ENCODE measurements at regions not wholly inside any gene's neighbourhood (a gene's known extent, or its start where the extent isn't known, plus 50 kb on each side); places are given as distances from the start of the nearest gene placed in this dataset.

- no peak for DNase-seq (ENCODE audit: low spot score)
These were observed 291.3 kb upstream of the PRDM1 start for GRCh38 chr6:105794870-105795269.

DNA sequence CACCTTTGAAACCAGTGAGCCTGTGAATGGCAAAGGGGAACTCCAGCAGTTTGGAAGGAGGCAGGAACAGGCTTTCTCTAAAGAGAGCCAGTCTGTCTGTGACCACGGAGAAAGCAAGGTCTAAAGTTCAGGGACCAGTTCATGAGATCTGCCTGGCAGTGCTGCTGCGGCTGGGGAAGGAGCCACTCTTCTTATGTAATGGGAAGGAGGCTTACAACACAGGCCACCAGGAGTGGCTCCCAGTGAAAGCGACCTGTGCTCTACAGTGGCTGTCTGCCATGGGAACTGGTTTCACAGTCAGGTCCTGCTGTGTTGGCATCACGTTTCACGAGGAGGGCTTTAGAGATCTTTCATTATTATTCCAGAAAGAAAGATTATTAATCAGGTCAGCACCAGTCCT is 291.9 kb upstream of the PRDM1 start:
- DNase-seq (ENCODE audit: low spot score) = no peak

- peak; percentile 6 for DNase-seq (ENCODE audit: low spot score)
These were observed 293.0 kb upstream of the PRDM1 start for GRCh38 chr6:105793130-105793529.

- DNase-seq (ENCODE audit: low spot score) = no peak
These were observed 294.4 kb upstream of the PRDM1 start for GRCh38 chr6:105791583-105792318.

DNA sequence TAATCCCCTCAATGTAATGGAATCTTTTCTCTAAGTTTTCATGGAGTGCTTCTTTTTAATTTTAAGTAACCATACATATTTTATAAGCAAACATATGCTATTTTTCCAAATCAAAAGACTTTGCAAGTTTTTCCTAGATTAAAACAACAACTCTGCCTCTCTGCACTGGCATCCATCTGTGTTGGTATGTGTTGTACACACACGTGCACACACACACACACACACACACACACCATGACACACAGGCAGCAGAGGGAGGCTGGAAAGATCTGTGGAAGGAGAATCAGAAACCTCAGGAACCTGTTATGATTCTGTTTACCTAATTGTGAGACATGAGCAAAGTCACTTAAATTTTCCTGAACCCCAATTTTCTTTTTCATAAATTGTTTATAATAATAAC is 295.0 kb upstream of the PRDM1 start:
- DNase-seq (ENCODE audit: low spot score) = no peak

- no peak for DNase-seq (ENCODE audit: low spot score)
These were observed 295.5 kb upstream of the PRDM1 start for GRCh38 chr6:105790635-105791034.

- DNase-seq (ENCODE audit: low spot score) = no peak
These were observed 296.2 kb upstream of the PRDM1 start for GRCh38 chr6:105789935-105790334.

DNA sequence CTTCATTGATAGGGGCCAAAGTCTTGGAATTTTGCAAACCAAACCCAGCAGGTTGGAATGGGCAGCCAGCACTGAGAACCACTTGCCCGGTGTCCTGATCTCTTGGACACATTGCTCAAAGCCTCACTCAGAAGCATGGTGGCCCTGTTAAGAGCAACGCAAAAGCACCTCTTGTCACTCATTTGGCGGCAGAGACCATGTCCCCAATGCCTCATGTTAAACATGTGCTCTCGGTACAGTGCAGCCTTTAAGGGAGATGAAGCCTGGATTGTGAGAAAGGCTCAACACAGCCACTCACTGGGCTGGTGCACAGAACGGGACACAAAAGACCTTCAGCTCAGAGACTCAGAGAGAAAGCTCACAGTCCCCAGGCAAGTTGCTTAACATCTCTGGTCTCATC is 298.4 kb upstream of the PRDM1 start:
- DNase-seq (ENCODE audit: low spot score) = no peak

DNA sequence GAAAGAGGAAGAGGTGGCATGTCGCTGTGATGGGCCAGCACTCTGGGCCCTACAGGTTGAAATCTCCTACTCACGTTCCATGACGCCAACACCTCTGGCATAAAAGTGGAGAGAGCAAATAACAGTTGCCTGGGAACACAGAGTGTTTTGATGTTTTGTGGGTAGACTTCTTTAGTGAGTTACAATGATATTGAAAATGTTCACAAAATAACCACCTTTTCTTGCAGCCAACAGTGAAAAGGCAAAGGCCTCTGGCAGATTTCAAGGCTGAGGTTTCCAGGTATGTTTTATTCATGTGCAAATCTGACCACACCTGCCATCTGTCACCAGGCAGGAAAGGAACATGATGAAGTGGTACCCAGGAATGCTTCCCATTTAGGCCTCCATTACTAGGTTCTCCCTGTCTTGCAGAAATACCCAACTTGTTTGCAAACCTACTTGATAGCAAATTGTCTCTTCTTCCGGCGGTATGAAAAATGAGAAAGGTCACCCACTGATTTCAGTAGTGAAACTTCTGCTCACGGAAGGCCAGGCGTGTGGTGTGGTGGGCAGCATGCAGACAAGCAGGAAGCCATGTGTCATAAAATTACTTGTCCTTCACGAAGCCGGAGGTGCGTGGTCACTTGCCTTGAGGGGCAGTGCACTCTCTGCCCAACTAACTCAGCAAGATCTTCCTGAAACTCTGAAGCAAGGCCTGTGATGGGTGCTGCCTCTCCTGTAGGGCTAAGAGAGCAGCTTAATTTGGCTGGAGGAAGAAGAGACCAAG is 299.1 kb upstream of the PRDM1 start:
- no peak for DNase-seq (ENCODE audit: low spot score)

- no peak for DNase-seq (ENCODE audit: low spot score)
These were observed 299.7 kb upstream of the PRDM1 start for GRCh38 chr6:105786449-105786848.

DNA sequence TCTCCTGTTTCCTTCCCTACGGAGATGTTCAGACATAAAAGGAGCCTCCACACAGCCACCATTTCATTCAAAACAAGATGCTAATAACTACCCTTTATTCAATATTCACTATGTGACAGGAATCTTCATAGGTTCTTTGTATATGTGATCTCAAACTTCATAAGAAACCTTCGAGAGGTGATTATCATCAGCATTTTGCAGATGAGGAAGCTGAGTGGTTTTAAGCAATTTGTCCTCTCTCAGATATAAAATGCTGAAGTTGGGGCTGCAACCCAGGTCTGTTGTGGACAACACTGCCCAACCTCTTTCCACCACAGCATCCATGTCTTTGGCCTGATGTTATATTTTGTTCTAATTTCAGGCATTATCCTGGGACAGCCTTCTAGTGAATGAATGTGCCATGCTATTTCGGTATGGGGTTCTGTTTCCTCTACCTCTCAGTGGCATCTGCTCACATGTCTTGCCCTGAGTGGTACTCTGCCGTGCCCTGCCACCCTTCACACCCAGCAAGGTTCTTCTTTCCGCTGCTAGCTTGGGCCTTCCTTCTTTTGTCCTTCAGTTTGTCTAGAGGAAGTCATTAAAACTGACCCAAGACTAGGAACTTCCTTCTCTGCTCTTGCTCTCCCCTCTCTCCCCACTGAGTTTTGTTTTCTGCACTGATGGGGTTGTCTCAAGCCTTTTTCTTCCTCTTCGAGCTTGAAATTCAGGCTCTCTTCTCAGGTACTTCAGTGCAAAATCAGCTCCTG is 300.9 kb upstream of the PRDM1 start:
- peak; percentile 34 for DNase-seq (ENCODE audit: low spot score)

GRCh38 chr6:105784179-105784578 is 302.0 kb upstream of the PRDM1 start:
- DNase-seq (ENCODE audit: low spot score) = no peak

- DNase-seq (ENCODE audit: low spot score) = no peak
These were observed 302.7 kb upstream of the PRDM1 start for GRCh38 chr6:105783333-105783935.

GRCh38 chr6:105781915-105782314 is 304.2 kb upstream of the PRDM1 start:
- DNase-seq (ENCODE audit: low spot score) = no peak

- no peak for DNase-seq (ENCODE audit: low spot score)
These were observed 304.9 kb upstream of the PRDM1 start for GRCh38 chr6:105781248-105781647.

- no peak for DNase-seq (ENCODE audit: low spot score)
These were observed 305.8 kb upstream of the PRDM1 start for GRCh38 chr6:105780146-105780860.

GRCh38 chr6:105779110-105779509 is 307.0 kb upstream of the PRDM1 start:
- no peak for DNase-seq (ENCODE audit: low spot score)

DNA sequence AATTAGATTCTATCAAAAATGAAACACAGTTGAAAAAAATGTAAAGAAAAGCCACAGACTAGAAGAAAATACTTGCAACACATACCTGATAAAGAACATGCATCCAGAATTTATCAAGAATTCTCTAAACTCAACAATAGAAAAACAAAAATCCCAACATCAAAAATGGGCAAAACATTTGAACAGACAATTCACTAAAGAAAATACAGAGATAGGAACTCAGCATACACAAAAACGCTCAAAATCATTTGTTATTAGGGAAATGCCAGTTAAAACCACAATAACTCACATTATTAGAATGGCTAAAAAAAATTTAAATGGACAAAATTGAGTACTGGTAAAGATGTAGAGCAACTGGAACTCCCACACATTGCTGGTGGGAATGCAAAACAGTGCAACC is 311.0 kb upstream of the PRDM1 start:
- DNase-seq (ENCODE audit: low spot score) = no peak

- DNase-seq (ENCODE audit: low spot score) = no peak
These were observed 311.9 kb upstream of the PRDM1 start for GRCh38 chr6:105774247-105774646.

DNA sequence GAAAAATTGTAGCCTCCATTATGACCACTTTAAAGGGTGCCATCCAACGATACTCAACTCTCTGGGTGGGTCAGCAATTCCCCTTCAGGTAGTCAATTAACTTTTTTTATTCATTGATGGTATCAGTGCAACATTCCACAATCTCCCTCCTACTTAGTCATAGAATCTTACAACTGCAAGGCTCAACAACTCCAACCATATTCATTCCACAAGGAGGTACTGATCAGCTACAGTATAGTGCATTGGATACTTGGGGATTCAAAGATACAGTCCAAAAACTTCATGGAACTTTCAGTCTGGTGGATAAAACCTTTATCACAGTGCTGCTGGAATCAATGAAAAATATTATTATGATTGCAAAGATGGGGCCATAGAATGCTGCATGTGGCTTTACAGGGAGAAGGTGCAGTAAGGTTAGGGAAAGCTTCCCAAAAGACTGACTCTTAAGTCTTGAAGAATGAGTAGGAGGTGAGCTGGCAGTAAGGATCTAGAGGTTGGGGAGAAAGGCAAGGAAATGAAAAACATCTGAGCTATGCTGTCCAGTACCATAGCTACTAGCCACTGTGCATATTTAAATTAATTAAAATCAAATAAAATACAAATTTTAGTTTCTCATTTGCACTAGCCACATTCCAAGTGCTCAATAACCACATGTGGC is 314.7 kb upstream of the PRDM1 start:
- no peak for DNase-seq (ENCODE audit: low spot score)

DNA sequence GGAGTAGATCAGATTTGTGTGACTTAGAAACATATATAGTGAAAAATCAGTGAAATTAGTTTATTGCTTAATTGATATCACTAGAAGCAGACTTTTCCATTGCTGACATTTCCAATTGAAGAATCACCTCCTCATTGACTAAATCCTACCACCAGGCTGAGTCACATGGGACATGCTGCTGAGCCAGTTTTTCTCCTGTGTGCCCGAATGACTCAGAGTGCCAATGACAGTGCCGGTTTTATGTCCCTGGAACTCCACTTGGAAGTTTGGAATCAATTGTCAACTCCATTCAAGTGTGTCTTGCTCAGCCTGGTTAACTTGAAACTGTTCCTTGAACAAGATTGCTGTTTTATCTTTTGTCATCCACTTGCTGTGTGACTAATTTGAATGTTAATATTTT is 316.1 kb upstream of the PRDM1 start:
- no peak for DNase-seq (ENCODE audit: low spot score)
